Inferior parietal cortex (tissue), 1 donor: ENCODE measurements at regions not wholly inside any gene's neighbourhood (a gene's known extent, or its start where the extent isn't known, plus 50 kb on each side); places are given as distances from the start of the nearest gene placed in this dataset.
A peak's percentile ranks its signal among the peaks of the same experiment; 100 is the strongest.
"Not testable (repeated sequence)": the region's sequence is repeated elsewhere in the genome, so short reads cannot be mapped to it uniquely, and the experiment has no call there.

Experiments used
- DNase-seq: peaks from one replicate; pipeline ENCODE4 v3.0.0-alpha.2; 2016; ENCODE audit errors: extremely low spot score

- DNase-seq: no peak
Measured at GRCh38 chr6:10180138-10181074, 234.5 kb downstream of the TFAP2A start.

GRCh38 chr6:10177704-10178103, 237.2 kb downstream of the TFAP2A start:
- DNase-seq: no peak

- DNase-seq: no peak
Measured at GRCh38 chr6:10175362-10175761, 239.5 kb downstream of the TFAP2A start.

- DNase-seq: no peak
Measured at GRCh38 chr6:10174761-10175160, 240.1 kb downstream of the TFAP2A start.

- no peak for DNase-seq
Measured at GRCh38 chr6:10174056-10174455, 240.8 kb downstream of the TFAP2A start.

- DNase-seq: not testable (repeated sequence)
Measured at GRCh38 chr6:10171706-10172105, 243.2 kb downstream of the TFAP2A start.

- DNase-seq: no peak
Measured at GRCh38 chr6:10170816-10171215, 244.1 kb downstream of the TFAP2A start.

GRCh38 chr6:10166031-10166430, 248.8 kb downstream of the TFAP2A start:
- no peak for DNase-seq

GRCh38 chr6:10163203-10163962, 251.5 kb downstream of the TFAP2A start:
- DNase-seq: no peak

GRCh38 chr6:10156875-10157274, 258.0 kb downstream of the TFAP2A start:
- no peak for DNase-seq

GRCh38 chr6:10154251-10154650, 260.6 kb downstream of the TFAP2A start:
- no peak for DNase-seq

GRCh38 chr6:10151144-10151915, 263.5 kb downstream of the TFAP2A start:
- no peak for DNase-seq

GRCh38 chr6:10149603-10150002, 265.3 kb downstream of the TFAP2A start:
- no peak for DNase-seq

- peak; percentile 74 for DNase-seq
Measured at GRCh38 chr6:10146715-10147451, 268.0 kb downstream of the TFAP2A start.

- DNase-seq: no peak
Measured at GRCh38 chr6:10144772-10145171, 270.1 kb downstream of the TFAP2A start.

GRCh38 chr6:10141746-10142443, 273.0 kb downstream of the TFAP2A start:
- no peak for DNase-seq

- no peak for DNase-seq
Measured at GRCh38 chr6:10140824-10141223, 274.1 kb downstream of the TFAP2A start.

GRCh38 chr6:10140136-10140535, 274.7 kb downstream of the TFAP2A start:
- DNase-seq: no peak

GRCh38 chr6:10138917-10139316, 276.0 kb downstream of the TFAP2A start:
- no peak for DNase-seq

GRCh38 chr6:10136636-10137035, 278.2 kb downstream of the TFAP2A start:
- DNase-seq: no peak

GRCh38 chr6:10134185-10134584, 280.7 kb downstream of the TFAP2A start:
- DNase-seq: not testable (repeated sequence)
